Colonic mucosa (tissue), 4 donors: ENCODE measurements at regions not wholly inside any gene's neighbourhood (a gene's known extent, or its start where the extent isn't known, plus 50 kb on each side); places are given as distances from the start of the nearest gene placed in this dataset.

Source experiments
- DNase-seq: peaks from one replicate; pipeline ENCODE4 v3.0.0-alpha.2; 2020
- H3K27ac ChIP-seq: fragments of 200-600 bp; one replicate; pipeline ENCODE4 v1.8.0; 2021
- H3K27me3 ChIP-seq: fragments of 200-600 bp; one replicate; pipeline ENCODE4 v1.8.0; 2021
- H3K36me3 ChIP-seq: fragments of 200-600 bp; one replicate; pipeline ENCODE4 v1.8.0; 2021
- H3K4me1 ChIP-seq: fragments of 200-600 bp; one replicate; pipeline ENCODE4 v1.8.0; 2021; ENCODE audit warnings: mild to moderate bottlenecking
- H3K4me3 ChIP-seq: fragments of 200-600 bp; one replicate; pipeline ENCODE4 v1.8.0; 2021
- H3K9ac ChIP-seq, 2 donors: one replicate each; pipeline ENCODE4 v1.7.0; 2013; ENCODE audit warnings: control low read depth in 2 of 2, low read depth in 2 of 2, low read length in 2 of 2
- H3K9me3 ChIP-seq: fragments of 200-600 bp; one replicate; pipeline ENCODE4 v1.8.0; 2021
- CTCF ChIP-seq: fragments of 200-600 bp; IDR thresholded peaks from one replicate; pipeline ENCODE4 v1.8.0; 2022; ENCODE audit warnings: antibody characterized with exemption, mild to moderate bottlenecking
- intact Hi-C: fragments of 100-400 bp; cut with DNase I; formaldehyde crosslinking; loops from one replicate; pipeline ENCODE4 v1.14.1; 2022
- donor health status: healthy.
- donor health status: DM: no; HTN: no; CAD: no.
- donor health status: DM: no; HTN: no; CAD: no.

DNA sequence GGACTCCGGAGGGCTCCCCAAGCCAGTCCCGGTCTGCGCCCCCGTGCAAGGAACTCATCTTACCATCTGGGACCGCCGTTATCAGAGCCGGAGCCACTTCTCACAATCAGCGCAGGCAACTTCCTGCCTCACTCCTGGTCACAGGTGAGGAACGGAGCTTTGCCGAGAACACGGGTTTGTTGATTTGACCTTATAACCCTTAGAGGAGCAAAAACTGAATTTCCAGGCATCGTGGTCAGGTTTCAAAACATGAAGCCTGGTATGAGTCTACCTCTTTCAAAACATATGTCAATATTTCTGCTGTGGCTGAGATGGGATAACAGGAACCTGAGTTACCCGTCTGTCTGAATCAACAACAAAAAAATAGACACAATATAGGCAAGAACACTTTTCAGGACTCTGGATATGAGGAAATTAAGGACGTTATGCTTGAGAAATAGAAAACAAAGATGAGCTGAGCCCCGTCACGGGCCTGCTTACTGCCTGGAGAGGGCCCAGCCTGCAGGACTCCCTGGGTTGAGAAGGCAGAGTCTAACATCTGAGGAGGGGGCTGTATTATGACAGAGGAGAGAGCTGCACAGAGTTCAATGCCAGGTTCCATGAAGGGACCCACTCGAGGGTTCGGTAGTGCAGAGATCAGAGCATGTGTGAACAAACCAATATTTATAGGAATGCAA lies 148.7 kb downstream of the NDUFA10 start:
- no peaks in the 10 kb centered on the region for H3K9me3 ChIP-seq

GRCh38 chr2:239874636-239875356 lies 150.3 kb downstream of the NDUFA10 start:
- Histone ChIP-seq H3K9ac (no peak overlapping the region), H3K27me3 (no peaks in the 10 kb centered on the region), H3K4me3 (no peak overlapping the region), H3K36me3 (no peaks in the 10 kb centered on the region), H3K27ac (no peak overlapping the region), H3K4me1 (no peaks in the 10 kb centered on the region), H3K9me3 (no peaks in the 10 kb centered on the region)
- peak; percentile 6 for DNase-seq
- intact Hi-C loops, result no loop called here
- TF ChIP-seq CTCF, result no peak

More for the DNA sequence above, 148.7 kb downstream of the NDUFA10 start:
- no peak overlapping the region for H3K4me3 ChIP-seq
- DNase-seq, result peak; percentile 10
- TF ChIP-seq CTCF, result no peak
- no peaks in the 10 kb centered on the region for H3K36me3 ChIP-seq
- intact Hi-C loops, result no loop called here
- H3K27me3 ChIP-seq, result no peaks in the 10 kb centered on the region
- H3K9ac ChIP-seq, result no peak overlapping the region
- no peaks in the 10 kb centered on the region for H3K4me1 ChIP-seq
- H3K27ac ChIP-seq, result no peak overlapping the region

DNA sequence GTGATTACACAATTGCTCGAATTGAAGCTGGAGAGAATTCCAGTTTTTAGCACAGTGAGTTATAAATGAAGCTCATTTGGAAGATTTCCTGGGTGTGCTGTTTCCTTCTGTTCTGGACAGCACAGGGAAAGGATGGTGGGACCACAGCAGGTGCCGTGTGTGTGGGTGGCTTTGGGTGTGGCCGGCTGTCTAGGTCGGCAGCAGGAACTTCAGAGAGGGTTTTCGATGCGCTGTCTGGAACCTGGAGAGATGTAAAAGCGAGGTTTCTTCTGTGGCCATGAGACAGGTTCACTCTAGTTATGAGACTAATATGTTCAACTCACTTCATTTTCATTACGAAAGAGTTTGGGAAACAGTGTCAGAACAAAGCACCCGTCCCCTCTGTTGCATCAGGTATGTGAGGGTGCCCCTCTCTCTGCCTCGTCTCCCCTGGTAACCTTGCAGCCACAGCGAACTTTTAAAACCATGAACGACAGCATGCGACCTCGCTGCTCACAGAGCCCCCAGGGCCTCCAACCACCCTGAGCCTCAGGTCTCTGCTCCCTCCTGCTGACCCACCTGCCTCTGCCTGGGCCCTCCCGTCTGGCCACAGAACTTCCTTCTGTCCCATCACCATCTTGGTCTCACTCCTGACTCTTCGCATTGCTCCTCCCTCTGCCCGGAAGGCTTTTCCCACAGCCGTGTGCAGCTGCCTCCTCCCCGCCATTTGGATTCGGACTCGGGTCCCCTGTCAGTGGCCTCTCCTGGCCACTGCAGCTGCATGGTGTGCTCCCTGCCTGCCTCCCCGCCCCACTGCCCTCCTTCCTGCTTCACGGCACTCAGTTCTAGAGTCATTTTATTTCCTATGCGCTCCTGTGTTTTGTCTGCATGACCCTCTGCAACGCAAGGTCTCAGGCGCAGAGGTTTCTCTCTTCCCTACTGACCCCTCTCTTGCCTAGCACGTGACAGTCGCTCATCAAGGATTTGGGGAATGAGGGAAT lies 151.2 kb downstream of the NDUFA10 start:
- intact Hi-C loops, result no loop called here
- TF ChIP-seq CTCF, result no peak
- Histone ChIP-seq H3K36me3 (no peaks in the 10 kb centered on the region), H3K4me3 (no peak overlapping the region), H3K9me3 (no peaks in the 10 kb centered on the region), H3K27ac (no peak overlapping the region), H3K9ac (no peak overlapping the region), H3K27me3 (no peaks in the 10 kb centered on the region), H3K4me1 (no peaks in the 10 kb centered on the region)
- DNase-seq, result peak; percentile 4

GRCh38 chr2:239871481-239872435 lies 153.4 kb downstream of the NDUFA10 start:
- Histone ChIP-seq H3K36me3 (no peaks in the 10 kb centered on the region), H3K27me3 (no peaks in the 10 kb centered on the region), H3K4me3 (no peak overlapping the region), H3K9me3 (no peaks in the 10 kb centered on the region), H3K9ac (no peak overlapping the region), H3K27ac (no peak overlapping the region), H3K4me1 (no peaks in the 10 kb centered on the region)
- TF ChIP-seq CTCF, result no peak
- intact Hi-C loops, result no loop called here
- DNase-seq, result peak; percentile 6
